SU-DHL-6 (cell line): ENCODE measurements at regions not wholly inside any gene's neighbourhood (a gene's known extent, or its start where the extent isn't known, plus 50 kb on each side); places are given as distances from the start of the nearest gene placed in this dataset.

ENCODE experiments used
- H2AFZ ChIP-seq: fragments of 200-600 bp; sonication (generic); 2 replicates; pipeline ENCODE4 v1.6.1; 2014; ENCODE audit warnings: low read depth, mild to moderate bottlenecking, moderate library complexity, mixed read lengths, antibody characterized with exemption, low read length; ENCODE audit not compliant: severe bottlenecking
- H3F3A ChIP-seq: fragments of 200-600 bp; shearing (Covaris generic); 2 replicates; pipeline ENCODE4 v1.6.0; 2016; ENCODE audit warnings: antibody characterized with exemption, mild to moderate bottlenecking; ENCODE audit not compliant: insufficient read depth
- H3K27ac ChIP-seq: fragments of 200-600 bp; sonication (generic); 2 replicates; pipeline ENCODE4 v1.5.1; 2016; ENCODE audit warnings: low read depth, mild to moderate bottlenecking, low read length, moderate library complexity, mixed read lengths
- H3K27me3 ChIP-seq: fragments of 200-600 bp; sonication (generic), shearing (Covaris generic); 2 replicates; pipeline ENCODE4 v1.6.0; 2014; ENCODE audit warnings: mild to moderate bottlenecking, low read length
- H3K36me3 ChIP-seq: fragments of 200-600 bp; sonication (generic); 2 replicates; pipeline ENCODE4 v1.6.1; 2014; ENCODE audit warnings: mild to moderate bottlenecking, low read length, mixed read lengths
- H3K4me2 ChIP-seq: fragments of 300-600, 200-600 bp; shearing (Covaris generic), sonication (generic); 2 replicates; pipeline ENCODE4 v1.6.0; 2014; ENCODE audit warnings: low read length, low read depth, mild to moderate bottlenecking; ENCODE audit not compliant: poor library complexity, severe bottlenecking
- H3K4me3 ChIP-seq: fragments of 200-600 bp; sonication (generic); 2 replicates; pipeline ENCODE4 v1.5.1; 2014; ENCODE audit warnings: antibody characterized with exemption, low read length, mild to moderate bottlenecking, mixed read lengths; ENCODE audit not compliant: insufficient read depth, poor library complexity, severe bottlenecking
- H3K79me2 ChIP-seq: fragments of 200-600 bp; sonication (generic); 2 replicates; pipeline ENCODE4 v1.6.1; 2014; ENCODE audit warnings: mild to moderate bottlenecking, low read length, moderate library complexity; ENCODE audit not compliant: insufficient read depth
- H3K9ac ChIP-seq: fragments of 200-600 bp; sonication (generic); 2 replicates; pipeline ENCODE4 v1.7.0; 2014; ENCODE audit warnings: mild to moderate bottlenecking, low read length
- H3K9me2 ChIP-seq: fragments of 200-600 bp; sonication (generic); replicated peaks from 2 replicates; pipeline ENCODE4 v1.6.1; 2014; ENCODE audit warnings: low read length; ENCODE audit not compliant: insufficient read depth
- H3K9me3 ChIP-seq: fragments of 200-600 bp; sonication (generic); 2 replicates; pipeline ENCODE4 v1.6.1; 2014; ENCODE audit warnings: low read length, mixed read lengths; ENCODE audit not compliant: insufficient read depth
- H4K20me1 ChIP-seq: fragments of 200-600 bp; sonication (generic); 2 replicates; pipeline ENCODE4 v1.6.1; 2014; ENCODE audit warnings: low read depth, mild to moderate bottlenecking, antibody characterized with exemption, low read length, moderate library complexity, mixed read lengths
- CTCF ChIP-seq: fragments of 200-600 bp; sonication (generic); IDR thresholded peaks from one replicate; pipeline ENCODE4 v1.5.1; 2017; ENCODE audit warnings: antibody characterized with exemption, mild to moderate bottlenecking, low read length, moderate library complexity; ENCODE audit not compliant: insufficient read depth, poor library complexity, severe bottlenecking
- EZH2phosphoT487 ChIP-seq: fragments of 200-600 bp; sonication (generic), shearing (Covaris generic); conservative IDR thresholded peaks from 2 replicates; pipeline ENCODE4 v1.6.1; 2018; ENCODE audit warnings: mild to moderate bottlenecking, antibody characterized with exemption, low read length, moderate library complexity, mixed read lengths

GRCh38 chr4:181874602-181875001, 368.6 kb upstream of the TENM3 start:
- Histone ChIP-seq H3K36me3 (no peaks in the 10 kb centered on the region), H2AFZ (no peak overlapping the region)
- TF ChIP-seq CTCF (no peak), EZH2phosphoT487 (no peak)

GRCh38 chr4:181877329-181877848, 365.8 kb upstream of the TENM3 start:
- Histone ChIP-seq H3K9me3 (no peaks in the 10 kb centered on the region), H2AFZ (no peak overlapping the region), H3K9me2 (no peaks in the 10 kb centered on the region), H3K4me3 (no peak overlapping the region), H3K27me3 (no peaks in the 10 kb centered on the region), H3F3A (no peaks in the 10 kb centered on the region), H3K79me2 (no peaks in the 10 kb centered on the region), H3K4me2 (no peak overlapping the region), H3K9ac (no peak overlapping the region), H3K27ac (no peak overlapping the region), H3K36me3 (no peaks in the 10 kb centered on the region), H4K20me1 (no peaks in the 10 kb centered on the region)
- TF ChIP-seq EZH2phosphoT487: no peak

More at GRCh38 chr4:181874602-181875001, 368.6 kb upstream of the TENM3 start:
- Histone ChIP-seq H3K9me2 (no peaks in the 10 kb centered on the region), H3K9me3 (no peaks in the 10 kb centered on the region), H4K20me1 (no peaks in the 10 kb centered on the region), H3K27me3 (no peaks in the 10 kb centered on the region), H3K27ac (no peak overlapping the region), H3F3A (no peaks in the 10 kb centered on the region), H3K4me2 (no peak overlapping the region), H3K79me2 (no peaks in the 10 kb centered on the region), H3K4me3 (no peak overlapping the region), H3K9ac (no peak overlapping the region)

GRCh38 chr4:181890031-181890430, 353.2 kb upstream of the TENM3 start:
- H3K27ac ChIP-seq: no peak overlapping the region
- no peaks in the 10 kb centered on the region for H3F3A ChIP-seq
- H3K9me2 ChIP-seq: no peaks in the 10 kb centered on the region
- no peak overlapping the region for H3K9ac ChIP-seq
- no peaks in the 10 kb centered on the region for H3K36me3 ChIP-seq
- no peak overlapping the region for H3K4me2 ChIP-seq
- H3K79me2 ChIP-seq: no peaks in the 10 kb centered on the region
- no peak overlapping the region for H2AFZ ChIP-seq
- H3K27me3 ChIP-seq: no peaks in the 10 kb centered on the region
- TF ChIP-seq EZH2phosphoT487 (no peak), CTCF (no peak)
- H4K20me1 ChIP-seq: no peaks in the 10 kb centered on the region
- no peaks in the 10 kb centered on the region for H3K9me3 ChIP-seq
- no peak overlapping the region for H3K4me3 ChIP-seq

- H4K20me1 ChIP-seq: no peaks in the 10 kb centered on the region
- TF ChIP-seq CTCF (no peak), EZH2phosphoT487 (no peak)
- H3K9me3 ChIP-seq: no peaks in the 10 kb centered on the region
- H3K79me2 ChIP-seq: no peaks in the 10 kb centered on the region
- H3K9me2 ChIP-seq: no peaks in the 10 kb centered on the region
- no peaks in the 10 kb centered on the region for H3K27me3 ChIP-seq
- no peak overlapping the region for H3K4me3 ChIP-seq
- no peak overlapping the region for H3K4me2 ChIP-seq
- H2AFZ ChIP-seq: no peak overlapping the region
- no peak overlapping the region for H3K9ac ChIP-seq
- H3F3A ChIP-seq: no peaks in the 10 kb centered on the region
- H3K27ac ChIP-seq: no peak overlapping the region
- H3K36me3 ChIP-seq: no peaks in the 10 kb centered on the region
Observed at GRCh38 chr4:181890911-181891310, 352.3 kb upstream of the TENM3 start.
